KMS-11 (cell line): ENCODE measurements at regions not wholly inside any gene's neighbourhood (a gene's known extent, or its start where the extent isn't known, plus 50 kb on each side); places are given as distances from the start of the nearest gene placed in this dataset.

Experiments used
- H2AFZ ChIP-seq: fragments of 200-600 bp; sonication (generic); 2 replicates; pipeline ENCODE4 v1.6.1; 2016; ENCODE audit warnings: antibody characterized with exemption, mixed run types, low read depth
- H3K27ac ChIP-seq: fragments of 200-600 bp; sonication (generic); 2 replicates; pipeline ENCODE4 v1.6.1; 2016; ENCODE audit warnings: mild to moderate bottlenecking, mixed run types
- H3K27me3 ChIP-seq: fragments of 200-600 bp; sonication (generic); 2 replicates; pipeline ENCODE4 v1.6.1; 2017; ENCODE audit warnings: mild to moderate bottlenecking, low read depth, mixed run types, moderate library complexity; ENCODE audit not compliant: insufficient read depth
- H3K36me3 ChIP-seq: fragments of 200-600 bp; sonication (generic); 2 replicates; pipeline ENCODE4 v1.6.1; 2017; ENCODE audit warnings: mild to moderate bottlenecking, mixed run types; ENCODE audit not compliant: insufficient read depth
- H3K4me1 ChIP-seq: fragments of 200-600 bp; sonication (generic); 2 replicates; pipeline ENCODE4 v1.6.1; 2016; ENCODE audit warnings: mild to moderate bottlenecking, low read depth, mixed run types; ENCODE audit not compliant: poor library complexity, severe bottlenecking
- H3K4me2 ChIP-seq: fragments of 200-600 bp; sonication (generic); 2 replicates; pipeline ENCODE4 v1.7.0; 2016; ENCODE audit warnings: mild to moderate bottlenecking, mixed run types
- H3K4me3 ChIP-seq: fragments of 200-600 bp; sonication (generic); IDR thresholded peaks from 2 replicates; pipeline ENCODE4 v1.6.1; 2017; ENCODE audit warnings: low read depth, low read length, mixed read lengths; ENCODE audit not compliant: insufficient read depth
- H3K79me2 ChIP-seq: fragments of 200-600 bp; sonication (generic); 2 replicates; pipeline ENCODE4 v1.6.1; 2016; ENCODE audit warnings: low read depth, mixed run types; ENCODE audit not compliant: insufficient read depth
- H3K9ac ChIP-seq: fragments of 200-600 bp; sonication (generic); 2 replicates; pipeline ENCODE4 v1.6.1; 2016; ENCODE audit warnings: mild to moderate bottlenecking, mixed run types
- H4K20me1 ChIP-seq: fragments of 200-600 bp; sonication (generic); 2 replicates; pipeline ENCODE4 v1.6.1; 2016; ENCODE audit warnings: mild to moderate bottlenecking, mixed run types; ENCODE audit not compliant: insufficient read depth
- TF ChIP-seq, protein P1 (sequence below): fragments of 200-600 bp; sonication (generic); conservative IDR thresholded peaks from 2 replicates; pipeline ENCODE4 v1.6.1; 2017; ENCODE audit warnings: low read depth, mild to moderate bottlenecking, antibody characterized with exemption, low read length, moderate library complexity, mixed read lengths

GRCh38 chr10:3679950-3680629 is 104.9 kb downstream of the KLF6 start:
- H3K4me3 ChIP-seq, result no peak overlapping the region
- H3K27ac ChIP-seq, result no peak overlapping the region
- no peaks in the 10 kb centered on the region for H3K36me3 ChIP-seq
- H3K4me2 ChIP-seq, result no peak overlapping the region
- no peaks in the 10 kb centered on the region for H3K27me3 ChIP-seq
- no peaks in the 10 kb centered on the region for H3K79me2 ChIP-seq
- TF ChIP-seq, protein P1, sequence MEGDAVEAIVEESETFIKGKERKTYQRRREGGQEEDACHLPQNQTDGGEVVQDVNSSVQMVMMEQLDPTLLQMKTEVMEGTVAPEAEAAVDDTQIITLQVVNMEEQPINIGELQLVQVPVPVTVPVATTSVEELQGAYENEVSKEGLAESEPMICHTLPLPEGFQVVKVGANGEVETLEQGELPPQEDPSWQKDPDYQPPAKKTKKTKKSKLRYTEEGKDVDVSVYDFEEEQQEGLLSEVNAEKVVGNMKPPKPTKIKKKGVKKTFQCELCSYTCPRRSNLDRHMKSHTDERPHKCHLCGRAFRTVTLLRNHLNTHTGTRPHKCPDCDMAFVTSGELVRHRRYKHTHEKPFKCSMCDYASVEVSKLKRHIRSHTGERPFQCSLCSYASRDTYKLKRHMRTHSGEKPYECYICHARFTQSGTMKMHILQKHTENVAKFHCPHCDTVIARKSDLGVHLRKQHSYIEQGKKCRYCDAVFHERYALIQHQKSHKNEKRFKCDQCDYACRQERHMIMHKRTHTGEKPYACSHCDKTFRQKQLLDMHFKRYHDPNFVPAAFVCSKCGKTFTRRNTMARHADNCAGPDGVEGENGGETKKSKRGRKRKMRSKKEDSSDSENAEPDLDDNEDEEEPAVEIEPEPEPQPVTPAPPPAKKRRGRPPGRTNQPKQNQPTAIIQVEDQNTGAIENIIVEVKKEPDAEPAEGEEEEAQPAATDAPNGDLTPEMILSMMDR, result no peak
- no peaks in the 10 kb centered on the region for H3K4me1 ChIP-seq
- H2AFZ ChIP-seq, result no peak overlapping the region
- no peaks in the 10 kb centered on the region for H4K20me1 ChIP-seq
- H3K9ac ChIP-seq, result no peak overlapping the region

GRCh38 chr10:3678629-3679227 is 106.3 kb downstream of the KLF6 start:
- Histone ChIP-seq H3K4me1 (no peaks in the 10 kb centered on the region), H3K79me2 (no peaks in the 10 kb centered on the region), H3K36me3 (no peaks in the 10 kb centered on the region), H3K4me3 (no peak overlapping the region), H3K27me3 (no peaks in the 10 kb centered on the region), H3K4me2 (no peak overlapping the region), H3K27ac (no peak overlapping the region), H4K20me1 (no peaks in the 10 kb centered on the region), H2AFZ (no peak overlapping the region), H3K9ac (no peak overlapping the region)
- TF ChIP-seq, protein P1, result no peak

DNA sequence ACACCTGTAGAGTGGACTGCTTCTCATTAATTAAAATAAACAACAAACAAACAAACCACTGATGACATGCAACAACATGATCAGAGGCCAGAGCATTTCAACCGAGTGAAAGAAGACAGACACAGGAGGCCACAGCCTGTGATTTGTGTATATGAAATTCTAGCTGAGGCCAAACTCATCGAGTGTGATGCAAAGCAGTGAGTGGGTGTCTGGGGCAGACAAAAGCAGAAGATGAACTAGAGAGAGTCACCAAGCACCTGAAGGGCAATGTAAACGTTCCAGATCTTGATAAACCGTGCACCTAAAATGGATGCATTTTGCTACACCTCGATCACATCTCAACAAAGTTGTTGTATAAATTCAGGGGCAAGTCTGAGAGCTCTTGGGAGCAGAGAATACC is 108.4 kb downstream of the KLF6 start:
- Histone ChIP-seq H3K9ac (no peak overlapping the region), H3K27ac (no peak overlapping the region), H3K36me3 (no peaks in the 10 kb centered on the region), H3K27me3 (no peaks in the 10 kb centered on the region), H3K4me2 (no peak overlapping the region), H3K4me3 (no peak overlapping the region), H4K20me1 (no peaks in the 10 kb centered on the region), H3K79me2 (no peaks in the 10 kb centered on the region), H3K4me1 (no peaks in the 10 kb centered on the region), H2AFZ (no peak overlapping the region)
- TF ChIP-seq, protein P1, result no peak

GRCh38 chr10:3672220-3672619 is 112.8 kb downstream of the KLF6 start:
- TF ChIP-seq, protein P1, result no peak
- H3K36me3 ChIP-seq, result no peaks in the 10 kb centered on the region

More at GRCh38 chr10:3672220-3672619, 112.8 kb downstream of the KLF6 start:
- no peaks in the 10 kb centered on the region for H3K4me1 ChIP-seq
- H4K20me1 ChIP-seq, result no peaks in the 10 kb centered on the region
- no peak overlapping the region for H3K4me3 ChIP-seq
- H3K27me3 ChIP-seq, result no peaks in the 10 kb centered on the region
- H3K79me2 ChIP-seq, result no peaks in the 10 kb centered on the region
- H3K4me2 ChIP-seq, result no peak overlapping the region
- H3K27ac ChIP-seq, result no peak overlapping the region
- H2AFZ ChIP-seq, result no peak overlapping the region
- H3K9ac ChIP-seq, result no peak overlapping the region
